ENCODE measurements at regions not wholly inside any gene's neighbourhood (a gene's known extent, or its start where the extent isn't known, plus 50 kb on each side); places are given as distances from the start of the nearest gene placed in this dataset.
"Not testable (repeated sequence)": the region's sequence is repeated elsewhere in the genome, so short reads cannot be mapped to it uniquely, and the experiment has no call there.

DNA sequence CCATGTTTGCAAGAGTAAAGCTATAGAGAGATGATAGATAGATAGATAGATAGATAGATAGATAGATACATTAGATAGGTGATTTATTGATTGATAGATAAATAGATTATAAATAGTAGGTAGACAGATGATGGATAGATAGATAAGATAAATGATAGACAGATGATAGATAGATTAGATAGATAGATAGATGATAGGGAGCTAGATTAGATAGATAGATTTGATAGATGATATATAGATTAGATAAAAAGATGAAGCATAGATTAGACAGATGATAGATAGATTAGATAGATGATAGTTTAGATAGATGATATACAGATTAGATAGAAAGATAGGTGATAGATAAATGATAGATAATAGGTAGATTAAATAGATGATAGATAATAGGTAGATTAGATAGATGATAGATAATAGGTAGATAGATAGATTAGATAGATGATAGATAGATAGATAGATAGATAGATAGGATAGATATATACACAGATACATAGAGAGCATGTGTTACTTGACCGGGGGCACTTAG is 243.3 kb upstream of the FOXK1 start:
- DNase-seq (ENCODE audit: low spot score) = no peak

GRCh38 chr7:4439444-4439843 is 242.7 kb upstream of the FOXK1 start:
- no peak for DNase-seq (ENCODE audit: low spot score)

DNA sequence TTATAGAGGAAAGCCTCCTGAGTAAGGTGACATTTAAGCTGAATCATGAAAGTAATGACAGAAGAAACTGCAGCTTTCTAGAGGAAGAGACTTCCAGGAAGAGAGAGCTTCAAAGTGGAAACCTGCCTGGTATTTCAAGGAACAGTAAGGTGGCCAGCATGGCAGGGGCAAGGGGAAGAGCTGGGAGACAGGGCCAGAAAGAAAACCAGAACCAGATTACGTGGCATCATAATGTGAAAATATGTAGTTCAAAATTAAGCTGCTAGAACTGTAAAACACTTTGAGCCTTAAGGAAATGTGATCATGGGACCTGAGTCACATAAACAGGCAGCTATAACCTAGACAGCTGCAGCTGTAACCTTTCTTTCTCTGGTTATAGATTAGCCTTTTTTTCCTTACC is 238.0 kb upstream of the FOXK1 start:
- DNase-seq (ENCODE audit: low spot score) = no peak

DNA sequence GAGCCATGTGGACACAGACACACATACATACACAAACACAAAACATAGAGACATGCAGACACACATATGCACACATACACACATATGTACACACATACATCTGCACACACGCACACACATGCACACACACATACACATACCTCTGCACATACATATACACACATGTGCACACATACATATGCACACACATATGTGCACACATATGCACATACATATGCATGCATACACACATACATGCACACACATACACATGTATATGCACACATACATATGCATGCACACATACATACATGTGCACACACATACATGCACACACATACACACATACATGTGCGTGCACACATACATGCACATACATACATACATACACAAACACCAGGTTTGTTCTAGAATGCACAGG is 236.3 kb upstream of the FOXK1 start:
- no peak for DNase-seq (ENCODE audit: low spot score)

- no peak for DNase-seq (ENCODE audit: low spot score)
Observed at GRCh38 chr7:4449263-4449662, 232.8 kb upstream of the FOXK1 start.

DNA sequence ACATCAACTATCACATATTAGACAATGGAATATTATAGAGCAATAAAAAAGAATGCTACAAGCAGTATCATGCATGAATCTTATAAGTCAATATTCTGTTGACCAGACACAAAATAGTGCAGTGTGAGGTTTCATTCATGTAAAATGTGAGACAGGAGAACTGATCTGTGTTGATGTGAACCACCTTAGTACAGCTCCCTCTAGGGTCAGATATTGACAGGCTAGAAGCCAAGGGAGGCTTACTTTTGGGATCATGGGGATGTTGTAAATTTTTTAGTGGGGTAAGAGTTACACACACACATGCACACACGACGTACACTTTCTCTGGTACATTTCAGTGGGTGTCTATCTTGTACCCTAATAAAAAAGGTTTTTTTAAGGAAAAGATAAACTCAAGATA is 231.6 kb upstream of the FOXK1 start:
- DNase-seq (ENCODE audit: low spot score) = no peak

DNA sequence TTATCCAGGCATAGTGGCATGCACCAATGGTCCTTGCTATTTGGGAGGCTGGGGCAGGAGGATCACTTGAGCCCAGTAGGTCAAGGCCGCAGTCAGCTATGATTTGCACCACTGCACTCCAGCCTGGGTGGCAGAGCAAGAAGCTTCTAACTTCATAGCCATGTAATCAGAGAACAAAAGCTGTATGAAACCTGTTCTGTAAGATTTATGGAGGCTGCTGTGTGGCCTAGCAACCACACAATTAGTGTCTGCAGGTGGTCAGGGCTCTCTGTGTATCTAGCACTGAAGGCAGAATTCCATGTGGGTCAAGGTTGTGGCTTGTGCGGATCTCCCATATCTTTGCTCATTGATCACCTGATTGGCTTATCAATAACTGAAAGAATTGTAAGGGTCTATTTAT is 221.5 kb upstream of the FOXK1 start:
- DNase-seq (ENCODE audit: low spot score) = no peak

DNA sequence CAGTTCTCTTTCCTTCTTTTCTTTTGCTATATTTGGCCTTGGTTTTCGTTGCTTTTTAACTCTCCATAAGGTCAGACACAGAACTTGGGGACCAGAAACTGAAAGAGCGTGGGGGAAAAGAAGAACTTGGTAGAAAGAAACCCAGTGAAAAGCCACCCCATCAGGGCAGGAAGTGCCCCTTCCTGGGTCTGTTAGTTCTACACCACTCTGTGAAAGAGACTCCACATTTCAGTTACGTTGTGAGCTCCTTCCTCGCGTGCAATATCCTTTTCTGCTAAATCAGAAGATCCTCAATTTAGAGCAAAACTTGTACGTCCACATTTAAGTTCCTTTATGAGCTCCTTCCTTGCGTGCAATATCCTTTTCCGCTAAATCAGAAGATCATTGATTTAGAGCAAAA is 220.6 kb upstream of the FOXK1 start:
- no peak for DNase-seq (ENCODE audit: low spot score)

GRCh38 chr7:4468320-4469102 is 213.6 kb upstream of the FOXK1 start:
- no peak for DNase-seq (ENCODE audit: low spot score)

- no peak for DNase-seq (ENCODE audit: low spot score)
Observed at GRCh38 chr7:4470246-4470645, 211.8 kb upstream of the FOXK1 start.

- DNase-seq (ENCODE audit: low spot score) = no peak
Observed at GRCh38 chr7:4472728-4473127, 209.4 kb upstream of the FOXK1 start.

DNA sequence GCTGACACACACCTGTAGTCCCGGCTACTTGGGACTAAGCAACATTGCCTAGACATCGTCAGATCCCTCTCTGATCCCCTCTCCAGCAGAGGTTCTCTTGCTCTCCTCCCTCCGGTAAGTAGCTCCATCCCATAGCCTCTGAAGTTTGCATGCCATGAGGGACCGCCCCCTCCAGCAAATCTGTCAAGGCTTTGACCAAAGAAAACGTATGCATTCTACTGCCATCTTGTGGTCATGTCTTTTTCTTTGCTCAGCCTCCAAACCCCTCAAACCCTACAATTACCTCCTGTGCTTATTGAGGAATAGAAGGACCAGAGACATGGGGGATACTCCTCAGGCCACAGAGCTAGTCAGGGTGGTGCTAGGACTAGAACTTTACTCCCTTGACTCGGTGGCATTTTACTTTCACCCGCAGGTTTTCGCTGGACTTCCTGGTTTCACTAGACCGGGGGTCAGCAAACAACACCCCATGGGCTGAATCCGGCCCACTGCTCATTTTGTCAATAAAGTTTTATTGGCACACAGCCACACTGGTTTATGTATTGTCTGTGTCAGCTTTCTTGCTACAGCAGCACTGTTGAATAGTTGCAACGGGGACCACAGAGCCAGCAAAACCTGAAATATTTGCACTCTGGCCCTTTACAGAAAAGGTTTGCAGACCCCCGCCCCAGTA is 202.6 kb upstream of the FOXK1 start:
- no peak for DNase-seq (ENCODE audit: low spot score)

GRCh38 chr7:4480131-4480530 is 202.0 kb upstream of the FOXK1 start:
- not testable (repeated sequence) for DNase-seq (ENCODE audit: low spot score)

DNA sequence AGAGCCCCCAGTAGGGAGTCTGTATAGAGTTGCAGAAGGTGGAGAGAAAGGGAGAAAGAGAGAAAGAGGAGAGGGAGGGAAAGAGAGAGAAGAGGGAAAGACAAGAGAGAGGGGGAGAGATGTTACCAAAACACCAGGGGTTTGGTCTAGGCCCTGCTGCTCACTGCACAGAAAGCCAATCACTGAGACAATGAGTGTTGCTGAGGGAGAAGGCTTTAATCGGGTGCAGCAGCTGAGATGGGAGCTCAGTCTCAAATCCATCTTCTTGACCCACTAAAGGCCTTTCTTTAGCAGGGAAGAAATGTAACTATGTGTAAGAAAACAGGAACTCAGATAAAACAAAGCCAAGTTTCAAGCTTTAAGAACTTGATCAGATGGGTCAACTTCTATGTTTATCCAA is 198.2 kb upstream of the FOXK1 start:
- no peak for DNase-seq (ENCODE audit: low spot score)

DNA sequence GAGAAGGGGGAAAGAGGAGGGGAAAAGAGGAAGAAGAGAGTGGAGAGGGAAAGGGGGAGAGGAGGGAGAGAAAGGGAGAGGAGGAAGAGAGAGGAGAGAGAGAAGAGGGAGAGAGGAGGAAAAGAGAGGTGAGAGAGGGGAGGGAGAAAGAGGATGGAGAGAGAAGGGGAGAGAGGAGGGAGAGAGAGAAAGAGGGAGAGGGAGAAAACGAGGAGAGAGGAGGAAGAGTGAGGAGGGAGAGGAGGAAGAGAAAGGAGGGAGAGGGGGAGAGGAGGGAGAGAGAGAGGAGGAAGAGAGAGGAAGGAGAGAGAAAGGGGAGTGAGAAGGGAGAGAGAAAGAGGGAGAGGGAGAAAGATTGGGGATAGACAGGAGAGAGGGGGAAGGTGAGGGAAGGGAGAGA is 197.6 kb upstream of the FOXK1 start:
- DNase-seq (ENCODE audit: low spot score) = no peak

DNA sequence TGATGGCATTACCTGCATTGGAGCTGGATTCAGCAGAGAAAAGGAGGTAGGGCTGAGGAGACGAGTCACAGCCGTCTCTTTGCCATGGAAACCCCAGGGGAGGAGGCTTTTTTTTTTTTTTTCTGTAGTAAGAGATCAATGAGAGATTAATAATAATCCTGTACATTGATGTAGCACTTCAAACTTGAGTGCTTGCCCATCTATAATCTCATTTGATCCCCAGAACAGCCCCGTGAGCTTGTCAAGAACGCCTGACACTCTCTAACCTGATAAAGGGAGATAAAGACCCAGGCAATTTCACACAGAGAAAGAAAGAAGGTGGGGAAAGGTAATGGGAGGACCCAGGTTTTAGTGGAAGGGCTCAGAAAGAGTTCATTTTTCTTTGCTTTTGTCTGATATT is 195.2 kb upstream of the FOXK1 start:
- DNase-seq (ENCODE audit: low spot score) = no peak

DNA sequence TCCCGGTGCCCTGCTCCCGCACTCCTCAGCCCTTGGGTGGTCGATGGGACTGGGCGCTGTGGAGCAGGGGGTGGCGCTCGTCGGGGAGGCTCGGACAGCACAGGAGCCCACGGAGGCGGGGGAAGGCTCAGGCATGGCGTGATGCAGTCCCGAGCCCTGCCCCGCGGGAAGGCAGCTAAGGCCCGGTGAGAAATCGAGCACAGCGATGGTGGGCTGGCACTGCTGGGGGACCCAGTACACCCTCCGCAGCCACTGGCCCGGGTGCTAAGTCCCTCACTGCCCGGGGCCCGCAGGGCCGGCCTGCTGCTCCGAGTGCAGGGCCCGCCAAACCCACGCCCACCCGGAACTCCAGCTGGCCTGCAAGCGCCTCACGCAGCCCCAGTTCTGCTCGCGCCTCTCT is 185.2 kb upstream of the FOXK1 start:
- not testable (repeated sequence) for DNase-seq (ENCODE audit: low spot score)

DNA sequence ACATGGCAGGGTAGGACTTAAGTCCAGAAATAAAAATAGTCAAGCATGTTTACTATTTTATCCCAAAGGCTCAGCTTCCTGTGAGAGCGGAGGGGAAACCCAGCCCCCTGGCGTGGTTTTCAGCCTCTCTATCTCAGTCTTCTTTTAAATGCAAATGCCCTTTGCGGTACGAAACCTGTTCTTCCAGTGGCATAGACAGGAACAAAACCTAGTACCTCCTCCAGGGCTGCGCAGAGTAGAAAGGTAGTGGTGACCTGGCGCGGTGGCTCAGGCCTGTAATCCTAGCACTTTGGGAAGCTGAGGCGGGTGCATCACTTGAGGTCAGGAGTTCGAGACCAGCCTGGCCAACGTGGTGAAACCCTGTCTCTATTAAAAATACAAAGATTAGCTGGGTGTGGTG is 181.3 kb upstream of the FOXK1 start:
- no peak for DNase-seq (ENCODE audit: low spot score)

- DNase-seq (ENCODE audit: low spot score) = not testable (repeated sequence)
Observed at GRCh38 chr7:4507886-4508285, 174.2 kb upstream of the FOXK1 start.

DNA sequence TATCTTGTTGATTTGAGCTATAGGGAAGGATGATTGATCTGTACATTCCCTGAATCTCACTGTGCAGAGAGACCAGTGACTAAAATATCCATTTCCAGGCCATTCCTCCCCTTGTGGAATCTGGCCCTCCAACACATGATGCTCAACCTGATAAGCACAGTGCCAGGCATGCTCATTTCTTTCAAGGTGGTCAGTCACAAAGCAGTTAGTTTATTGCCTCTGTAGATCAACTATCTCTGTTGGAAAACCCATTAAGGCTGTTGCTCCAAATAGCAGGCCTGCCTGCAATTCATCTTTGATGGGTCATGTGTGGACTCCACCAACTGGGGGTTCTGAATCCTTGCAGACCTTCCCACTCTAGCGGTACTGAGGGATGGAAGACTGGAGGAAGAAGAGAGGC is 168.6 kb upstream of the FOXK1 start:
- DNase-seq (ENCODE audit: low spot score) = no peak

- DNase-seq (ENCODE audit: low spot score) = no peak
Observed at GRCh38 chr7:4519819-4520520, 162.1 kb upstream of the FOXK1 start.

GRCh38 chr7:4523219-4523618 is 158.9 kb upstream of the FOXK1 start:
- DNase-seq (ENCODE audit: low spot score) = no peak

GRCh38 chr7:4523873-4524272 is 158.2 kb upstream of the FOXK1 start:
- no peak for DNase-seq (ENCODE audit: low spot score)
